Activated CD4-positive, alpha-beta T cell treated with anti-CD3 and anti-CD28 coated beads, Interleukin-2, amount 10 ng/mL, durations not matched to agents 24 days and 14 days (primary cell): ENCODE measurements at regions not wholly inside any gene's neighbourhood (a gene's known extent, or its start where the extent isn't known, plus 50 kb on each side); places are given as distances from the start of the nearest gene placed in this dataset.

ENCODE experiments used
- DNase-seq: peaks from one replicate; pipeline ENCODE4 v3.0.0; 2022
- H3K27ac Mint-ChIP-seq: one replicate; pipeline ENCODE4 v1.8.0; 2022; ENCODE audit warnings: mild to moderate bottlenecking, mixed read lengths
- H3K27me3 Mint-ChIP-seq: one replicate; pipeline ENCODE4 v1.8.0; 2022; ENCODE audit warnings: mixed read lengths
- H3K36me3 Mint-ChIP-seq: one replicate; pipeline ENCODE4 v1.8.0; 2022; ENCODE audit warnings: low read depth, mild to moderate bottlenecking, mixed read lengths
- H3K4me1 Mint-ChIP-seq: one replicate; pipeline ENCODE4 v1.8.0; 2021; ENCODE audit warnings: mixed read lengths
- H3K4me3 Mint-ChIP-seq: one replicate; pipeline ENCODE4 v1.8.0; 2022; ENCODE audit warnings: mild to moderate bottlenecking, moderate library complexity, mixed read lengths
- H3K9me3 Mint-ChIP-seq: one replicate; pipeline ENCODE4 v1.8.0; 2021; ENCODE audit warnings: mixed read lengths
- intact Hi-C: fragments of 100-400 bp; cut with micrococcal nuclease; formaldehyde crosslinking; loops from one replicate; pipeline ENCODE4 v1.15.1; 2023

DNA sequence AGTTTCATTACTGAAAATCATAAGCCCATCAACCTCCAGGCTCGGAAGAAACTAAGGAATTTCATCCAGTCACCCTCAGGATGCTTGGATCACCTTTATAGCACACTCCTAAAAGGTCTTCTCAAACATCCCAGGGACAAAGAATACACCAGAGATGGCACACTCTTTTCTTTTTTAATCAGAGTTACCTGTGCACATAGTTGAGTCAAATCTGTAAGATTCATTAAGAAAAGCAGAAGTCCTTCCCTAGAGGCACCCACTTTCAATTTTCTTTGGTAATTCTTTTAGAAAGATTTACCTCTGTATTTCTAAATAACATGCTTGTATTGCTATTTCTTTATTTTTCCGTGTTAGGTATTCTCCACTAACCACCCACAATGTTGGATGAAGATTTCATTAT is 50.6 kb upstream of the IL6 start:
- intact Hi-C loops: loop anchor here (1.0 to 10.0 kb wide), 6 partner anchors 14 to 732 kb away; partner anchors contain the start of genes CDCA7L, IL6 and NUP42

DNA sequence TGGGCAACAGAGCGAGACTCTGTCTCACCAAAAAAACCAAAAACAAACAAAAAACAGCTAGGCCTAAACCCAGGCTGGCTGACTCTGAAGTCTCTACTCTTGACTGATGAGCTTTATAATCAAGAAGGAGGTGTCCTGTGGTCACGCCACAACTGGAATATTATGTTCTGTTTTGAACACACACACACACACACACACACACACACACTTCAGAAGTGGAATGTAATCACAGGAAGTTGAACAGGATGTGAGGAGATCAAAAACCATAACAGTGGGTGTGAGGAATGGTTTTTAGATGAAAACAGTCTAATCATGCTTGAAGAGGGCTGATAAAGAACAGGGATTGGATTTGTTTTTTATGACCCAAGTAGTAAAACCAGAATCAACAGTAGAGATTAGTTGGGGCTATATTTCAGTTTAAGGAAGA is 51.1 kb upstream of the IL6 start:
- Mint-ChIP-seq H3K27me3 (no peaks in the 10 kb centered on the region), H3K4me1 (peaks cover 73% of the 10 kb centered on the region), H3K4me3 (peak overlapping the region; percentile 10), H3K36me3 (peaks cover 4% of the 10 kb centered on the region), H3K9me3 (peaks cover 11% of the 10 kb centered on the region), H3K27ac (peak overlapping the region; percentile 17)
- DNase-seq: peak; percentile 90
- intact Hi-C loops: loop anchor here (1.0 to 10.0 kb wide), 6 partner anchors 13 to 731 kb away; partner anchors contain the start of genes CDCA7L, IL6 and NUP42

More for the DNA sequence above, 50.6 kb upstream of the IL6 start:
- Mint-ChIP-seq H3K27ac (peak overlapping the region; percentile 17), H3K27me3 (no peaks in the 10 kb centered on the region), H3K36me3 (peaks cover 4% of the 10 kb centered on the region), H3K4me3 (peak overlapping the region; percentile 10), H3K4me1 (peaks cover 76% of the 10 kb centered on the region), H3K9me3 (peaks cover 14% of the 10 kb centered on the region)
- DNase-seq: no peak

DNA sequence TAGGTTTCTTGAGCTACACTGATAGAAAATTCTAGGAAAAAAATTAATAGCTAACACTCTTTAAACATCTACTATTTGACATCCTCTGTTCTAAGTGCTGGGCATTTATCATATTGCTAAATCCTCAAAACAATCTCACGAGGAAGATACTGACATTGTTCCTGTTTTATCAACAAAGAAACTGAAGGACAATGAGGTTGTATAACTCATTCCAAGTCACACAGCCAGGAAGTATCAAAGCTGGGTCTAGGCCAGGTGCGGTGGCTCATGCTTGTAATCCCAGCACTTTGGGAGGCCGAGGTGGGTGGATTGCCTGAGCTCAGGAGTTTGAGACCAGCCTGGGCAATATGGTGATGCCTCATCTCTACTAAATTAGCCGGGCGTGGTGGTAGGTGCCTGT is 51.6 kb upstream of the IL6 start:
- intact Hi-C loops: loop anchor here (5.0 to 10.0 kb wide), 3 partner anchors 52 to 731 kb away; partner anchors contain the start of genes CDCA7L, IL6 and NUP42
- Mint-ChIP-seq H3K27me3 (peaks cover 2% of the 10 kb centered on the region), H3K4me3 (no peak overlapping the region), H3K27ac (peak overlapping the region; percentile 17), H3K36me3 (peaks cover 4% of the 10 kb centered on the region), H3K4me1 (peaks cover 68% of the 10 kb centered on the region), H3K9me3 (peaks cover 10% of the 10 kb centered on the region)
- DNase-seq: no peak

DNA sequence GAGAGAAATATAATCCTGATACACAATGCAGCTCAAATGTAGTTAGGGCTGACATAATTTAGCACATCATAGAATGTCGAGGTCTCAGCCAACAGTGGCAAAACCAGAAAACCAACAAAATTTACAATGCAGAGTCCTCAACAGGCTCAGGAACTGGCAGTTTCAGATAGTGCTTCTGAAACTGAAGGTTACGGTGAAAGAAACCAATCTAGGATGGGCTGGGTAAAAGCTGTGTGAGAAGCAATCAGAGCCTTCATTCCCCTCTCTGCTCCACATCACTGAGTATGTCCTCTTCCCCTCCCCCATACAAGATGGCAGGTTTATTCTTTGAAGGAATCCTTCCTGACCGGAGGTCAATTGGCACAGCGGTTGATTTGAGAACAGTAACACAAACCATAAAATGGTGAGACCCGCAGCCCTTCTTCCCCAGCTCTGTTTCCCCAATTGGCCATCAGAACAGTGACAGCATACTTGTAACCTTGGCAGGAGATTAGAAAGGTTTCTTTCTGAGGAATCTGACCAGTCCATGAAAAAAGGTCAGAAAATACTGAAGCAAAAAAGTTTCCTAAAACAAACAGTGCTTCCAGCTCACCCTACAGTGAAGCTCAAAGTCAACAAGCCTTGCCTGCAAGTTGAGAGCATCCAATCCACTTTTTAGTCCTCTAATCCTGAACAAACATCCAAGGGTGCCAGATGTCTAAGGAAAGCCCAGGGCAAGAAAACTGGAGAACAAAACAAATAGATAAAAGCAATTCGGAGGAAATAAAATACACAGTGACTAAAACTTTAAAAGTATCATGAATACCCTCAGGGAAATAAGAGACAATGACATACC is 53.9 kb upstream of the IL6 start:
- Mint-ChIP-seq H3K4me3 (peak overlapping the region; percentile 26), H3K27ac (no peak overlapping the region), H3K36me3 (peaks cover 4% of the 10 kb centered on the region), H3K9me3 (peaks cover 6% of the 10 kb centered on the region), H3K4me1 (peaks cover 55% of the 10 kb centered on the region), H3K27me3 (peaks cover 8% of the 10 kb centered on the region)
- intact Hi-C loops: loop anchor here (10.0 kb wide), 1 partner anchor 728 kb away; the partner anchor contains the start of gene CDCA7L
- DNase-seq: peak; percentile 73

DNA sequence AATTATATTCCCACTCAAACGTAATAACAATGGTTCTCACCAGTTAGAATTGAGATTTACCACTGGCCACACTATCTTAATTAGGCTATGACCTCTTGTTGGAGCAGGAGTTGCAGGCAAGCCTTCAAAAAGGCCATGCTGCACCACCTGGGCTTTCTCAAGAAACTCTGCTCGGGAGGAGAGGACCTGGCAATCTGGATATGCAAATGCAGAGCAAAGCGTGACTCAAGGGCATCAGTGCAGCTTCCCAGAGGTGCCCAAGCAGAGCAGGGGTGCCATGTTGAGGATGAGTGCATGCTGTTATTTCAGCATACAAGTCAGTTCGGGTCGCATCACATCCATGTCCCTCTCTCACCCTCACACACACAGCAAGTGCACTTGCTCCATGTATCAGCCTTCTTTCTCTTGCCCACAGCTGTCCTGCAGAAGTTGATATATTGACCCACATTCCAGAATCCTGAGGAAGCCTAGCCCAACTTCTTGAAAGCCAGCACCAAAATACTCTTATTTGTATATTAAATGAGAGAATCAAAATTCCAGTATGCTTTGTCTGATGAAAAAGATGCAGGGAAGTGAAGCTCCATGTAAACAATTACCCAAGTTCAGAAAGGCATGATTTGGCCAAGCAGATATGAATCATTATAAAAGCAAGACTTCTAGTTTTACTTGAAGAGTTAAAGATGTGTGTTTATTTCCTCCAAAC is 55.7 kb upstream of the IL6 start:
- Mint-ChIP-seq H3K4me3 (no peak overlapping the region), H3K27ac (no peak overlapping the region), H3K9me3 (peaks cover 7% of the 10 kb centered on the region), H3K36me3 (peaks cover 4% of the 10 kb centered on the region), H3K4me1 (peaks cover 53% of the 10 kb centered on the region), H3K27me3 (peaks cover 9% of the 10 kb centered on the region)
- intact Hi-C loops: loop anchor here (10.0 kb wide), 1 partner anchor 727 kb away; the partner anchor contains the start of gene CDCA7L
- DNase-seq: no peak

DNA sequence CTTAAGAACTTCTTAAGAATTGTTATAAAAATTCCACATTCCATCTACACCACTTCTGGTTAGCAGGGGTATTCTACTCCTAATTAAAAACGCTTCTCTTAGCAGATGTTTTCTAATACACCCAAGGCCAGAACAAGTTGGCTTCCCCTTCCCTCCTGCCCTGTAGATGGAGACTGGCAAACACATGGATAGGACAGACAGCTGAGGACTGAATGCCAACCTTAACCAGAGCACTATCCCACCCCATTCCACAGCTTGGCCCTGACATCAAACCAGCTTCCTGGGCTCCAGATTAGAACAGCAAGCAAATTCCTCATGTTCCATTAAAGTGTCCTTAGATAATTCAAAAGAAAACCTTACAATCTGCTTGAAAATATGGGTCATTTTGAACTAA is 56.6 kb upstream of the IL6 start:
- Mint-ChIP-seq H3K27ac (no peak overlapping the region), H3K9me3 (peaks cover 14% of the 10 kb centered on the region), H3K27me3 (peaks cover 9% of the 10 kb centered on the region), H3K4me3 (no peak overlapping the region), H3K4me1 (peaks cover 53% of the 10 kb centered on the region), H3K36me3 (peaks cover 4% of the 10 kb centered on the region)
- DNase-seq: no peak
- intact Hi-C loops: loop anchor here (10.0 kb wide), 1 partner anchor 726 kb away; the partner anchor contains the start of gene CDCA7L

DNA sequence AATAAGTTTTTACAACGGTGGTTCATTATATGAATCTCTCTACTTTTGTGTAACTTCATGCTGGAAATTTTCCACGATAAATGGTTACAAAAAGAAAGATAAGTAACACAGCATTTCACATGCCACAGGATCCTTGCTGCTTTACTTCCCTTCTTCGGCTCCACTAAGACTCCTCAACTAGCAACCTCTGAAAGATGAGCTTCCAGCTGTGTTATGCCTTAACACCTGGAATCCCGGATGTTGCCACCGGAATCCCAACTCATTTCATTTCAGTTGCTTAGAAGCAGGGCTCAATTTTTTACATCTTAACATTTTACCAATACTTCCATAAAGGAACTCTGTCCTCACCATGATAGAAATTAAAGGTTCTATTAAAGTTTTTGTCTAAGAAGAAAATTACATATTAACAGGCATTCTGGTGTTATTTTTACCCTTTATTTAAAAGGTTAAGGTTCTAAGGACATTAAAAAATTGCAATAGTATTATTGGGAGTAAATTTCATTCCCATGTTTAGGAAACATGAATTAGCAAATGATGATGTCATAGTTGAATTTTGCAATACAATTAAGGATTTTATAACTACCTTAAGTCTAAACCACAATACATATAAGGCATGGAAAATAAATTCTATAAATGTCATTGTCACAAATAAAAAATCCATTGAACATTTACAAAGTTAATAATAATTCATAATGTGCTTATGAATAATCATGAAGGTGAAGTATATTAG is 57.1 kb upstream of the IL6 start:
- intact Hi-C loops: loop anchor here (10.0 kb wide), 3 partner anchors 215 to 925 kb away; partner anchors contain the start of genes CCDC126 and CDCA7L
- Mint-ChIP-seq H3K36me3 (peaks cover 4% of the 10 kb centered on the region), H3K9me3 (peaks cover 14% of the 10 kb centered on the region), H3K4me3 (no peak overlapping the region), H3K4me1 (peaks cover 50% of the 10 kb centered on the region), H3K27ac (no peak overlapping the region), H3K27me3 (peaks cover 9% of the 10 kb centered on the region)
- no peak for DNase-seq

DNA sequence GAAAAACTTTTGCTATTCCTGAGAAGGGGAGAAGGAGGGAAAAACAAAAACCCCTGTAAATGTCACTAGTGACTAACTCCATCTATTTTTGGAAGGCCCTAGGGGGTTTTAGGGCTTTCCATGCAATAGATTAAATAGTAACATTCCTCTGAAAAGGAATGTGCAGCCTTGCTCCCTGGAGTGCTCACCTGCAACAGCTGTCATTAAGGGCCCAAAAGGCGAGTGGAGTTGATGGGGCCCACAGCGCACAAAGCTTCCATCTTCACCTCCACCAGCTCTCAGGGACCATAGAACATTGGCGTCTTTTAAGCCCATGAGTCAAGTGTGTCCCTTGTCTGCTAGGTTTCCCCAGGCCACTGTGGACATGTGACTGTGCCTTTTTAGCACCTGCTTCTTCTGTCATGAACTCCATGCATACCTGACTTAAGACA is 58.0 kb upstream of the IL6 start:
- DNase-seq: no peak
- Mint-ChIP-seq H3K27me3 (peaks cover 9% of the 10 kb centered on the region), H3K4me1 (peaks cover 46% of the 10 kb centered on the region), H3K4me3 (no peak overlapping the region), H3K36me3 (peaks cover 2% of the 10 kb centered on the region), H3K9me3 (peaks cover 13% of the 10 kb centered on the region), H3K27ac (no peak overlapping the region)
- intact Hi-C loops: loop anchor here (10.0 kb wide), 2 partner anchors 216 to 926 kb away; partner anchors contain the start of gene CCDC126

DNA sequence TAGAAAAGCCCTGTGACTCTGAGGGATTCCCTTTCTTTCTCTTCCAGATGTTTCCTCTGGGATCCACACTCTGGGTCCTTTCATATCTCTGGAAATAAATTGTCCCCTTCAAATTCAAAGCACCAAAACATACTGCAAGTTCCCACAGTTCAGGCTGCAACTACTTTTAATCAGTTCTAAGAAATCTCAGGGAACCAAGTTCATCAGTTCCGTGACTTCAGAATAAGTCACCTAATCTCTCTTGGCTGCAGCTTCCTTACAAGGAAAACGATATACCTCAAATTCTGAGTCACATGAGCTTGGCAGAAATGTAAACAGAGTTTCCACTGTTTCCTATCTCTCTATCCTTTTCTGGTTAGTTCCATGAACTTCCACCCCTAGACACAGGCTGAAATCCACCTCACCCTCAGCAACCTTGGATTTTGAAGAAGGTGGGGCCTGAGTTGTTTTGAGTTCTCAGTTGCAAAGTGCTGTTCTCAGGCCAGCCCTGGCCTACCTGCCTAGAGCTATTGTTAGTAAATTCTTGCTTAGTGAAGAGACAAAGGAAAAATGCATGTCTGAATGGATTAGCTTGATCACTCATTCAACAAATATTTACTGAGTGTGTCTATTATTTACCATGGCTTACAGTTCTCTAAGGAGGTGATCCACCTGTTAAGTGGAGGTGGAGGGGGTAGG is 59.3 kb upstream of the IL6 start:
- Mint-ChIP-seq H3K9me3 (peaks cover 7% of the 10 kb centered on the region), H3K27ac (no peak overlapping the region), H3K27me3 (peaks cover 11% of the 10 kb centered on the region), H3K4me3 (no peak overlapping the region), H3K4me1 (peaks cover 45% of the 10 kb centered on the region), H3K36me3 (no peaks in the 10 kb centered on the region)
- intact Hi-C loops: loop anchor here (10.0 kb wide), 2 partner anchors 217 to 927 kb away; partner anchors contain the start of gene CCDC126
- no peak for DNase-seq

DNA sequence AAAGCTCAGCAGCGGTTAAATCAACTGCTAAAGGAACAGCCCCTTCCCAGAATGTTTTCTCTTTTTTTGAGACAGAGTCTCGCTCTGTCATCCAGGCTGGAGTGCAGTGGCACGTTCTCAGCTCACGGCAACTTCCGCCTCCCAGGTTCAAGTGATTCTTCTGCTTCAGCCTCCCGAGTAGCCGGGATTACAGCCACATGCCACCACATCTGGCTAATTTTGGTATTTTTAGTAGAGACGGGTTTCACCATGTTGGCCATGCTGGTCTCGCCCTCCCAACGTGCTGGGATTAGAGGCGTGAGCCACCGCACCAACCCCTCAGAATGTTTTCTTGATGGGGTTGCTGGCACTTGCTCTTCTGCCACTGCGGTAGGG is 59.8 kb upstream of the IL6 start:
- Mint-ChIP-seq H3K4me3 (no peak overlapping the region), H3K27me3 (peaks cover 13% of the 10 kb centered on the region), H3K27ac (no peak overlapping the region), H3K9me3 (peaks cover 7% of the 10 kb centered on the region), H3K4me1 (peaks cover 45% of the 10 kb centered on the region), H3K36me3 (no peaks in the 10 kb centered on the region)
- no peak for DNase-seq
- intact Hi-C loops: loop anchor here (10.0 kb wide), 2 partner anchors 218 to 928 kb away; partner anchors contain the start of gene CCDC126

DNA sequence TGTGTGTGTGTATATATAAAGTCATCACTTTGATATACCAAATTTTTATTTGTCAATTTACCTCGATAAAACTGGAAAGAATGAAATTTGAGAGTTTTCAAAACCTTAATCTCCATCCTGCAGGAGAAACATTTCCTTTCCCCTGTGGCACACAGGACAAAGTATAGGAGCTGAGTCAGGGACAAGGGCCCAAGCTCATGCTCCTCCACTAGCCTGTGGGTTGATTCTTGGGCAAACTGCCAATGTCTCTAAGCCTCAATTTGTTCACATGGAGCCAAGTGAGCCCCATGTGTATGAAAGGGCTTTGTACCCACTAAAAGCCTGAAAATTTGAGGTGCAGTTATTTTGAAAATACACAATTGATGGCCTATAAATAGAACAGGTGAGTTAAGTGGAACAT is 60.3 kb upstream of the IL6 start:
- no peak for DNase-seq
- Mint-ChIP-seq H3K36me3 (no peaks in the 10 kb centered on the region), H3K27ac (no peak overlapping the region), H3K4me3 (no peak overlapping the region), H3K9me3 (peaks cover 7% of the 10 kb centered on the region), H3K4me1 (peaks cover 44% of the 10 kb centered on the region), H3K27me3 (peaks cover 16% of the 10 kb centered on the region)
- intact Hi-C loops: loop anchor here (1.0 to 10.0 kb wide), 4 partner anchors 11 to 928 kb away; partner anchors contain the start of gene CCDC126

DNA sequence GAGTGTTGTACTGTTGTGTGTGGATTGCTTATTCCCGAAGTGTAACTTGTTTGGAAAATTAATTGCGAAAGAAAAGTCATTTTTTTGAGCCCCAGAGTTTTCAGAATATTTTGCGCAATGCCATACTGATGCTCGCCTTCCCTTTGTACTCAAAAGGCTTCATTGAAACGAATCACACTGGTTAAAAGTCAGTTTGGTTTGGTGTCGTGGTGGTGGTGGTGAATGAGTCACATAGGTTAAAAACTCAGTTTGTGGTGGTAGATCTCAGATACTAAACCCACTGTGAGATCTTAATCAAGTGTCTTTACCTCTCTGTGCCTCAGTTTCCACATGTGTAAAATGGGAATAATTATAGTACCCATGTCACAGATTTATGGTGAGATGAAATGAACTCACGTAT is 61.1 kb upstream of the IL6 start:
- H3K9me3 Mint-ChIP-seq: peaks cover 7% of the 10 kb centered on the region
- H3K4me1 Mint-ChIP-seq: peaks cover 41% of the 10 kb centered on the region
- intact Hi-C loops: loop anchor here (1.0 to 10.0 kb wide), 4 partner anchors 11 to 929 kb away; partner anchors contain the start of gene CCDC126
- DNase-seq: peak; percentile 69
- peaks cover 21% of the 10 kb centered on the region for H3K27me3 Mint-ChIP-seq
- no peaks in the 10 kb centered on the region for H3K36me3 Mint-ChIP-seq
- no peak overlapping the region for H3K27ac Mint-ChIP-seq
- no peak overlapping the region for H3K4me3 Mint-ChIP-seq
